ENCODE measurements at regions not wholly inside any gene's neighbourhood (a gene's known extent, or its start where the extent isn't known, plus 50 kb on each side); places are given as distances from the start of the nearest gene placed in this dataset.

GRCh38 chr5:126016256-126016655 lies 407.0 kb upstream of the GRAMD2B start:
- Mint-ChIP-seq H3K27ac (ENCODE audit: unreplicated experiment) (no peak overlapping the region), H3K36me3 (ENCODE audit: low read depth) (no peaks in the 10 kb centered on the region), H3K27me3 (ENCODE audit: low read depth) (no peaks in the 10 kb centered on the region), H3K4me3 (no peak overlapping the region), H3K4me1 (peaks cover 46% of the 10 kb centered on the region), H3K9me3 (peaks cover 2% of the 10 kb centered on the region)
- no peak for DNase-seq (ENCODE audit: low read depth, low spot score)
- TF ChIP-seq, protein P1, sequence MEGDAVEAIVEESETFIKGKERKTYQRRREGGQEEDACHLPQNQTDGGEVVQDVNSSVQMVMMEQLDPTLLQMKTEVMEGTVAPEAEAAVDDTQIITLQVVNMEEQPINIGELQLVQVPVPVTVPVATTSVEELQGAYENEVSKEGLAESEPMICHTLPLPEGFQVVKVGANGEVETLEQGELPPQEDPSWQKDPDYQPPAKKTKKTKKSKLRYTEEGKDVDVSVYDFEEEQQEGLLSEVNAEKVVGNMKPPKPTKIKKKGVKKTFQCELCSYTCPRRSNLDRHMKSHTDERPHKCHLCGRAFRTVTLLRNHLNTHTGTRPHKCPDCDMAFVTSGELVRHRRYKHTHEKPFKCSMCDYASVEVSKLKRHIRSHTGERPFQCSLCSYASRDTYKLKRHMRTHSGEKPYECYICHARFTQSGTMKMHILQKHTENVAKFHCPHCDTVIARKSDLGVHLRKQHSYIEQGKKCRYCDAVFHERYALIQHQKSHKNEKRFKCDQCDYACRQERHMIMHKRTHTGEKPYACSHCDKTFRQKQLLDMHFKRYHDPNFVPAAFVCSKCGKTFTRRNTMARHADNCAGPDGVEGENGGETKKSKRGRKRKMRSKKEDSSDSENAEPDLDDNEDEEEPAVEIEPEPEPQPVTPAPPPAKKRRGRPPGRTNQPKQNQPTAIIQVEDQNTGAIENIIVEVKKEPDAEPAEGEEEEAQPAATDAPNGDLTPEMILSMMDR (conservative IDR thresholded peaks at IDR 0.05): no peak

DNA sequence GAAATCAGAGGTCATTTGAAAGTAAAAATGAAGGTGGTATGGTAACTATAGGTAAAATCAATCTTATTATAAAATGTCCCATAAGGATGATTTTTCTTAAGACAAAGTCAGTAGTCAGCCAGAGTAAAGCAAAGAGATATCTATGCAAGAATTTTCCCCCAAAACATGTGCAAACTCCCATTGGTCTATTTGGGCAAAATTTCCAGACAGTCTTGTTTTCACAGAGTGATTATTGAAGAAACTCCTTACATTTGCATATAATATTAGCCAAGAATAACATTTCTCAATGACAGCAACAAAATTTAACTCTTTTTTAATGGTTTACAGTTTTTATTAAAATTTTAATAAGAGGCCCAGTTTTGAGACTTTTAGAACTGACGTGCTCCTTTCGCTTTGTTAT lies 406.1 kb upstream of the GRAMD2B start:
- no peak for DNase-seq (ENCODE audit: low read depth, low spot score)
- Mint-ChIP-seq H3K27ac (ENCODE audit: unreplicated experiment) (no peak overlapping the region), H3K4me1 (peaks cover 47% of the 10 kb centered on the region), H3K27me3 (ENCODE audit: low read depth) (no peaks in the 10 kb centered on the region), H3K36me3 (ENCODE audit: low read depth) (no peaks in the 10 kb centered on the region), H3K4me3 (no peak overlapping the region), H3K9me3 (peaks cover 3% of the 10 kb centered on the region)
- TF ChIP-seq, protein P1 (conservative IDR thresholded peaks at IDR 0.05): no peak

GRCh38 chr5:126020770-126021169 lies 402.4 kb upstream of the GRAMD2B start:
- Mint-ChIP-seq H3K36me3 (ENCODE audit: low read depth) (no peaks in the 10 kb centered on the region), H3K4me1 (peaks cover 16% of the 10 kb centered on the region)

GRCh38 chr5:126023994-126024441 lies 399.2 kb upstream of the GRAMD2B start:
- TF ChIP-seq, protein P1 (conservative IDR thresholded peaks at IDR 0.05): no peak
- Mint-ChIP-seq H3K27me3 (ENCODE audit: low read depth) (no peaks in the 10 kb centered on the region), H3K36me3 (ENCODE audit: low read depth) (peaks cover 9% of the 10 kb centered on the region), H3K27ac (ENCODE audit: unreplicated experiment) (no peak overlapping the region), H3K4me1 (peaks cover 4% of the 10 kb centered on the region), H3K9me3 (peaks cover 22% of the 10 kb centered on the region), H3K4me3 (no peak overlapping the region)
- no peak for DNase-seq (ENCODE audit: low read depth, low spot score)

More at GRCh38 chr5:126020770-126021169, 402.4 kb upstream of the GRAMD2B start:
- DNase-seq (ENCODE audit: low read depth, low spot score): no peak
- Mint-ChIP-seq H3K27me3 (ENCODE audit: low read depth) (no peaks in the 10 kb centered on the region), H3K27ac (ENCODE audit: unreplicated experiment) (no peak overlapping the region), H3K4me3 (no peak overlapping the region), H3K9me3 (peaks cover 6% of the 10 kb centered on the region)
- TF ChIP-seq, protein P1 (conservative IDR thresholded peaks at IDR 0.05): no peak

DNA sequence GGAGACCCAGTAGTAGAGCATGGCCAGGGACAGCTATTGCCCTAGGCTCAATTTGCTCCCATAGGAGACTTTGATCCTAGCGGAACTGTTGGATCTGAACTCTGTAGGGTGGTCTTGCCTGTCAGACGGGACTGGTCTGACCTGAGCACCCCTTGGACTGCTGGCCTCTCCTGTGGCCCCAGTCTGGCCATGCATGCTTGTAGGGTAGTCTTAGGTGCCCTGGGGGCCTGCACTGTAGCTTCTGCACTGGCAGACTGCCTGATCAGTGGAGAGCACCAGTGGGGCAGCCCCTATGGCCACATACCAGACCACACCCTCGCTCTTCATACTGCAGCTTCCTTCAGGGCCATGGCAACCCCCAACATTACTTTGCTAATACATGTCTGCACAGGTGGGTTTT lies 396.1 kb upstream of the GRAMD2B start:
- TF ChIP-seq, protein P1 (conservative IDR thresholded peaks at IDR 0.05): no peak
- Mint-ChIP-seq H3K27me3 (ENCODE audit: low read depth) (no peaks in the 10 kb centered on the region), H3K4me1 (no peaks in the 10 kb centered on the region), H3K9me3 (peaks cover 37% of the 10 kb centered on the region), H3K36me3 (ENCODE audit: low read depth) (peaks cover 25% of the 10 kb centered on the region), H3K27ac (ENCODE audit: unreplicated experiment) (no peak overlapping the region), H3K4me3 (no peak overlapping the region)
- DNase-seq (ENCODE audit: low read depth, low spot score): no peak

DNA sequence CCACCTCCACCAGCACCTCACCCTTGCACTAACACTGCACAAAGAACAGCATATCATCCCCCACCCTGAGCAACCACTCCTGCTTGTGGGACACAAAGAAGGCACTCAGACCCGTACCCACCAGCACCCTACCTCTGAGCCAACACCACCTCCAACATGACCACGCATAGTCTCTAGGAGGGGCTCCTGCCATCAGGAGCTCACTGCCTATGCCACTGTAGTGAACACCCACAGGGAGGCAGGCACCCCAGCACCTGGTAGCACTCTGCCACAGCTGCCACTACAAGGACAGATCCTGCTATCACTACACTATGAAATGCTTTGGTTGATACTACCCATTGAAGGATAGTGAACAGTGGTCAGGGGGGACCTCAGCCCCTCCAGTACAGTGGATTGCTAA lies 395.6 kb upstream of the GRAMD2B start:
- no peaks in the 10 kb centered on the region for H3K4me1 Mint-ChIP-seq
- H3K9me3 Mint-ChIP-seq: peaks cover 37% of the 10 kb centered on the region
- H3K4me3 Mint-ChIP-seq: no peak overlapping the region
- no peak for DNase-seq (ENCODE audit: low read depth, low spot score)
- TF ChIP-seq, protein P1 (conservative IDR thresholded peaks at IDR 0.05): no peak
- no peaks in the 10 kb centered on the region for H3K27me3 Mint-ChIP-seq (ENCODE audit: low read depth)
- no peak overlapping the region for H3K27ac Mint-ChIP-seq (ENCODE audit: unreplicated experiment)
- H3K36me3 Mint-ChIP-seq (ENCODE audit: low read depth): peaks cover 25% of the 10 kb centered on the region

Measured in neural crest cell (in vitro differentiated cells).